ENCODE measurements at regions not wholly inside any gene's neighbourhood (a gene's known extent, or its start where the extent isn't known, plus 50 kb on each side); places are given as distances from the start of the nearest gene placed in this dataset.
"Not testable (repeated sequence)": the region's sequence is repeated elsewhere in the genome, so short reads cannot be mapped to it uniquely, and the experiment has no call there.

DNA sequence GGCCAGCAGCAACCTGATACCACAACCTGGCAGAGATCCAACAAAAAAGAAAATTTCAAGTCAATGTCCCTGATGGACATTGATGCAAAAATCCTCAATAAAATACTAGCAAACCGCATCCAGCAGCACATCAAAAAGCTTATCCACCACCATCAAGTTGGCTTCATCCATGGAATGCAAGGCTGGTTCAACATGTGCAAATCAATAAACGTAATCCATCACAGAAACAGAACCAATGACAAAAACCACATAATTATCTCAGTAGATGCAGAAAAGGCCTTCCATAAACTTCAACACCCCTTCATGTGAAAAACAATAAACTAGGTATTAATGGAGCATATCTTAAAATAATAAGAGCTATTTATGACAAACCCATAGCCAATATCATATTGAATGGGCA, 1000.9 kb upstream of the CDH18 start:
- TF ChIP-seq, protein P1, sequence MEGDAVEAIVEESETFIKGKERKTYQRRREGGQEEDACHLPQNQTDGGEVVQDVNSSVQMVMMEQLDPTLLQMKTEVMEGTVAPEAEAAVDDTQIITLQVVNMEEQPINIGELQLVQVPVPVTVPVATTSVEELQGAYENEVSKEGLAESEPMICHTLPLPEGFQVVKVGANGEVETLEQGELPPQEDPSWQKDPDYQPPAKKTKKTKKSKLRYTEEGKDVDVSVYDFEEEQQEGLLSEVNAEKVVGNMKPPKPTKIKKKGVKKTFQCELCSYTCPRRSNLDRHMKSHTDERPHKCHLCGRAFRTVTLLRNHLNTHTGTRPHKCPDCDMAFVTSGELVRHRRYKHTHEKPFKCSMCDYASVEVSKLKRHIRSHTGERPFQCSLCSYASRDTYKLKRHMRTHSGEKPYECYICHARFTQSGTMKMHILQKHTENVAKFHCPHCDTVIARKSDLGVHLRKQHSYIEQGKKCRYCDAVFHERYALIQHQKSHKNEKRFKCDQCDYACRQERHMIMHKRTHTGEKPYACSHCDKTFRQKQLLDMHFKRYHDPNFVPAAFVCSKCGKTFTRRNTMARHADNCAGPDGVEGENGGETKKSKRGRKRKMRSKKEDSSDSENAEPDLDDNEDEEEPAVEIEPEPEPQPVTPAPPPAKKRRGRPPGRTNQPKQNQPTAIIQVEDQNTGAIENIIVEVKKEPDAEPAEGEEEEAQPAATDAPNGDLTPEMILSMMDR (IDR thresholded peaks at IDR 0.05): not testable (repeated sequence)
- TF ChIP-seq POLR2A (IDR thresholded peaks at IDR 0.05): not testable (repeated sequence)

Data from testis (tissue), 2 donors.